Right lobe of liver (tissue), 4 donors: ENCODE measurements at regions not wholly inside any gene's neighbourhood (a gene's known extent, or its start where the extent isn't known, plus 50 kb on each side); places are given as distances from the start of the nearest gene placed in this dataset.

ENCODE experiments used
- POLR2A ChIP-seq: fragments of 450-650 bp; IDR thresholded peaks from one replicate; pipeline ENCODE4 v1.6.1; 2017; ENCODE audit warnings: antibody characterized with exemption, mild to moderate bottlenecking
- TF ChIP-seq, protein P1 (sequence below), 4 donors: fragments of 200-600 bp in 3 of 4; fragments of 450-650 bp in 1 of 4; IDR thresholded peaks; one replicate each; pipeline versions ENCODE4 v1.5.1 to v1.8.0; 2016 to 2022; ENCODE audit warnings: antibody characterized with exemption in 4 of 4, mild to moderate bottlenecking in 2 of 4
- donor health status: DM: no; HTN: no; CAD: no.
- donor health status: DM: no; HTN: no; CAD: no.
- donor health status: DM: no; HTN: yes; CAD: no.

DNA sequence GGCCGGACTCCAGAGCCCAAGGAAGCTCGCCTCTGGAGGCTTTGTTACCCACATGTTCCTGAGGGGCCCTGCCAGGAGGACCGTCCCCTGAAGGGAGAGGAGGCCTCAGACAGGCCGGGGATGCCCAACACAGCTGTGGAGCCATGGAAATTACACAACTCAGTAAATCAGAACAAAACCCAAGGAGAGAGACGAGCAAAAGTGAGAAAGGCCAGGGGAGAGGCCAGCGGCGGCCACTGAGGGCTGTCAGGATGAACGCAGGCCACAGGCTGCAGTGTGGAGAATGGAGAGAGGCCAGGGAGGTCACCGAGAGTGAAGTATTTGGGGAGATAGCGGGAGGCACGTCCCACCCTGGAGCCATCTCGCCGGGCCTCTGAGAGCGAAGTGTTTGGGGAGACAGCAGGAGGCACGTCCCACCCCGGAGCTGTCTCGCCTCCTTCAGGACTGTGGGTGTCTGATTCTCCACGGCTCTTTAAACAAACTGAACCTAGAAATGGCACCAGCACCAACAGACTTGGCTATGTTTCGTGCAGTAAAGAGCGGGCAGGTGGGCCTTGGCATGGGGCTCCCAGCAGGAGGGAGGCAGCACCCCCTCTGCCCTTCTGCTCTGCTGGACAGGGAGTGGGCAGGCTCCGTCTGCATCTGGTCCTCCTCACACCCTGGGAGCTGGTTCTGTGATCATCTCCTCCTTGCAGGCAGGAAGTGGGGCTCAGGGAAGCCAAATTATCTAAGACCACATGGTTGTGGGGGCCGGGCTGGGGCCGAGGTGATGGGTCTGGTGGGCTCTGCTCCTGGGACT is 91.0 kb downstream of the YTHDF1 start:
- TF ChIP-seq, protein P1, sequence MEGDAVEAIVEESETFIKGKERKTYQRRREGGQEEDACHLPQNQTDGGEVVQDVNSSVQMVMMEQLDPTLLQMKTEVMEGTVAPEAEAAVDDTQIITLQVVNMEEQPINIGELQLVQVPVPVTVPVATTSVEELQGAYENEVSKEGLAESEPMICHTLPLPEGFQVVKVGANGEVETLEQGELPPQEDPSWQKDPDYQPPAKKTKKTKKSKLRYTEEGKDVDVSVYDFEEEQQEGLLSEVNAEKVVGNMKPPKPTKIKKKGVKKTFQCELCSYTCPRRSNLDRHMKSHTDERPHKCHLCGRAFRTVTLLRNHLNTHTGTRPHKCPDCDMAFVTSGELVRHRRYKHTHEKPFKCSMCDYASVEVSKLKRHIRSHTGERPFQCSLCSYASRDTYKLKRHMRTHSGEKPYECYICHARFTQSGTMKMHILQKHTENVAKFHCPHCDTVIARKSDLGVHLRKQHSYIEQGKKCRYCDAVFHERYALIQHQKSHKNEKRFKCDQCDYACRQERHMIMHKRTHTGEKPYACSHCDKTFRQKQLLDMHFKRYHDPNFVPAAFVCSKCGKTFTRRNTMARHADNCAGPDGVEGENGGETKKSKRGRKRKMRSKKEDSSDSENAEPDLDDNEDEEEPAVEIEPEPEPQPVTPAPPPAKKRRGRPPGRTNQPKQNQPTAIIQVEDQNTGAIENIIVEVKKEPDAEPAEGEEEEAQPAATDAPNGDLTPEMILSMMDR (IDR thresholded peaks at IDR 0.05) = no peak
- no peak for TF ChIP-seq POLR2A
